Natural killer cell treated with Interleukin-12 subunit alpha and Interleukin-12 subunit beta and Interleukin-15 and Interleukin-18, amount 100 ng/mL, for 72 hours (primary cell): ENCODE measurements at regions not wholly inside any gene's neighbourhood (a gene's known extent, or its start where the extent isn't known, plus 50 kb on each side); places are given as distances from the start of the nearest gene placed in this dataset.

ENCODE experiments used
- ATAC-seq, 2 donors: fragments of 150-1000 bp; cut with Tn5 transposase in 1 of 2; sonication (Bioruptor Pico), chemical (Tn5 transposase) in 1 of 2; 2 replicates each; pipeline ENCODE4 v1.10.0; 2021
- DNase-seq: peaks from one replicate; pipeline ENCODE4 v3.0.0; 2022; ENCODE audit warnings: low spot score
- H3K27ac Mint-ChIP-seq, 2 donors: 1 replicate in 1 of 2; 2 replicates in 1 of 2; pipeline ENCODE4 v1.8.0; 2022; ENCODE audit warnings: mixed read lengths in 2 of 2, mild to moderate bottlenecking in 1 of 2, moderate library complexity in 1 of 2
- H3K27me3 Mint-ChIP-seq, 2 donors: 1 replicate in 1 of 2; 2 replicates in 1 of 2; pipeline ENCODE4 v1.8.0; 2022; ENCODE audit warnings: mixed read lengths in 2 of 2
- H3K36me3 Mint-ChIP-seq: one replicate; pipeline ENCODE4 v1.8.0; 2022; ENCODE audit warnings: mixed read lengths
- H3K4me1 Mint-ChIP-seq, 2 donors: 1 replicate in 1 of 2; 2 replicates in 1 of 2; pipeline ENCODE4 v1.8.0; 2022; ENCODE audit warnings: low read depth in 2 of 2, mixed read lengths in 2 of 2, mild to moderate bottlenecking in 1 of 2
- H3K4me3 Mint-ChIP-seq: one replicate; pipeline ENCODE4 v1.8.0; 2022; ENCODE audit warnings: mixed read lengths
- H3K9me3 Mint-ChIP-seq: 2 replicates; pipeline ENCODE4 v1.8.0; 2022; ENCODE audit warnings: mixed read lengths

- Mint-ChIP-seq H3K27ac (no peak overlapping the region), H3K36me3 (no peaks in the 10 kb centered on the region), H3K4me3 (no peak overlapping the region), H3K27me3 (no peaks in the 10 kb centered on the region), H3K4me1 (no peaks in the 10 kb centered on the region), H3K9me3 (peaks cover 2% of the 10 kb centered on the region)
- DNase-seq (no peak), ATAC-seq (no peak)
Observed at GRCh38 chr16:49011901-49012300, 269.7 kb downstream of the CBLN1 start.

DNA sequence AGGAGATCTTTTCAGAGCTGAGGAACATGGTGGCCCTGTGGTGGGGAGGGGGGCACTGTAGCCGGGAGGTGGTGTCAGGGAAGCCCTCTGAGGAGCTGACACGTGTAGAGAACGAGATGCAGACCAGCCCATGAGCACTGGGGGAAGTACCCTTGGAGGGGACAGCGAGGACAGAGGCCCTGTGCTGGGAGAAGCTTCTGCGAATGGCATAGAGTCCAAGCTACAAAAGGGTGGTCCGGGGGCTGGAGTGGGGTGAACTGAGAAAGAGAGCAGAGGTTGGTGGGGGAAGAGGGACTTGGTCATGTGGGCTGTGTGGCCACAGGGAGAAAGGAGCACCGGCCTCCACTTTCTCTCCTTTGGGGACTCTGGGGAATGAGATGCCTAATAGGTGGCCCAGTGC, 270.8 kb downstream of the CBLN1 start:
- peaks cover 2% of the 10 kb centered on the region for H3K9me3 Mint-ChIP-seq
- DNase-seq = no peak
- H3K27ac Mint-ChIP-seq = no peak overlapping the region
- no peak for ATAC-seq
- no peaks in the 10 kb centered on the region for H3K4me1 Mint-ChIP-seq
- no peaks in the 10 kb centered on the region for H3K36me3 Mint-ChIP-seq
- no peak overlapping the region for H3K4me3 Mint-ChIP-seq
- H3K27me3 Mint-ChIP-seq = no peaks in the 10 kb centered on the region

- peaks cover 2% of the 10 kb centered on the region for H3K9me3 Mint-ChIP-seq
- no peaks in the 10 kb centered on the region for H3K4me1 Mint-ChIP-seq
- ATAC-seq (no peak), DNase-seq (no peak)
- no peak overlapping the region for H3K4me3 Mint-ChIP-seq
- H3K27me3 Mint-ChIP-seq = no peaks in the 10 kb centered on the region
- H3K27ac Mint-ChIP-seq = no peak overlapping the region
- H3K36me3 Mint-ChIP-seq = no peaks in the 10 kb centered on the region
Observed at GRCh38 chr16:49010396-49010795, 271.2 kb downstream of the CBLN1 start.

- H3K36me3 Mint-ChIP-seq = no peaks in the 10 kb centered on the region
Observed at GRCh38 chr16:49009204-49009603, 272.4 kb downstream of the CBLN1 start.

DNA sequence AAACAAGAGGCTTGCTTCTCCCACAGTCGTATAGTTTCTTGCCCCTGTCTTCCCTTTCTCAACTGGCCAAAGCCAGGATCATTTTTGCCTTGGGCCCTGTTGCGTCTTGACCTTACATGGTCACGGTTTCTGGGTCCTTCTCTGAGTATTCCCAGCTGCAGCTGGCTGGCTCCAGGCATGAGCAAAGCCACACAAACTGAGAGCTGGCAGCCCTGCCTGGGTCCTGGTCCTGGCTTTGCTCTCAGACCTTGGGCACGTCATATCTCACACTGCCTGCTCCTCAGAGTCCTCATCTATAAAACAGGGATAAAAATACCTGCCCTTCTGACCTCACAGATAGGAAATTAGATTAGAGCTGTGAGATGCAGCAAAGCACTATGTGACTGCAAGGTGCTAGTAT, 277.6 kb downstream of the CBLN1 start:
- Mint-ChIP-seq H3K27ac (no peak overlapping the region), H3K36me3 (no peaks in the 10 kb centered on the region), H3K4me1 (no peaks in the 10 kb centered on the region), H3K9me3 (no peaks in the 10 kb centered on the region), H3K4me3 (no peak overlapping the region), H3K27me3 (no peaks in the 10 kb centered on the region)
- no peak for ATAC-seq
- no peak for DNase-seq

More at GRCh38 chr16:49009204-49009603, 272.4 kb downstream of the CBLN1 start:
- Mint-ChIP-seq H3K9me3 (peaks cover 2% of the 10 kb centered on the region), H3K4me3 (no peak overlapping the region), H3K4me1 (no peaks in the 10 kb centered on the region), H3K27me3 (no peaks in the 10 kb centered on the region), H3K27ac (no peak overlapping the region)
- ATAC-seq (no peak), DNase-seq (no peak)

DNA sequence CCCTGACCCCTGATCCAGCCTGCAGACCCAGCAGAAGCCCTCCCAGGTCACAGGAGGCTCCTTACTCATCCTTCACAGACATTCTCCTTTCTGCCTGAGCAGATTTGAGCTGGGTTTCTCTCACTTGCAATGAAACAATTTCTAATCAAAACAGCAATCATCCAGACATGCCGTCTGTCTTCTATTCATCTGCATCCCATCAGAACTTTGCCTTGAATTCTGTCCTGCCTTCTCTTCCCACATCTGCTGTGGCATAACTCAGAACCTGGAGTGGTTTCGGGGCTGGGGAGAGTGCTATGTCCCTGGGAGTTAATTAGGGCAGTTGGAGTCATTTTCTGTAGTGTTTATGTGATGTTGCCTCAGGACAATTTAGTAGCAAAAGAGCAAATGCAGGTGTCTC, 278.6 kb downstream of the CBLN1 start:
- no peak for DNase-seq
- ATAC-seq = no peak
- no peak overlapping the region for H3K4me3 Mint-ChIP-seq
- H3K27ac Mint-ChIP-seq = no peak overlapping the region
- no peaks in the 10 kb centered on the region for H3K36me3 Mint-ChIP-seq
- H3K9me3 Mint-ChIP-seq = no peaks in the 10 kb centered on the region
- H3K27me3 Mint-ChIP-seq = no peaks in the 10 kb centered on the region
- no peaks in the 10 kb centered on the region for H3K4me1 Mint-ChIP-seq

DNA sequence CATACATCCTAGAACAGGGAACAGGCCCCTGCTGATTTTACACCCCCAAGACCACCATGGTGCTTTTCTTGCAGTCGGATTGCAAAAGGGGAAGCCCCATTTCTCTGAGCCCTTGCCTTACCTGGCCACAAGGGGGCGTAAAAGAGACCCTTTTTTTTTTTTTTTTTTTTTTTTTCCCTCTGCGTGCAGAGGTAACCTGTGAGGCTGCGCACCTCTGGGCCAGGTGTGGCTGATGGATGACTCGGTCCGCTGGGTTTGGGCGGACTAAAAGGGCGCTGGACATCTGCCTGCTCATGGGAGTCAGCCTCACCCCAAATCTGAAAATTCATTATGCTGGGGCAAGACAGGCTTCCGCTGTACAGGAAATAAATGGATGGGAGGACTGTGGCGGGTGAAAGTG, 281.0 kb downstream of the CBLN1 start:
- ATAC-seq = no peak
- H3K27me3 Mint-ChIP-seq = no peaks in the 10 kb centered on the region
- DNase-seq = no peak
- H3K9me3 Mint-ChIP-seq = no peaks in the 10 kb centered on the region
- no peaks in the 10 kb centered on the region for H3K36me3 Mint-ChIP-seq
- H3K4me1 Mint-ChIP-seq = no peaks in the 10 kb centered on the region
- H3K27ac Mint-ChIP-seq = no peak overlapping the region
- no peak overlapping the region for H3K4me3 Mint-ChIP-seq

GRCh38 chr16:48999508-48999907, 282.1 kb downstream of the CBLN1 start:
- no peaks in the 10 kb centered on the region for H3K4me1 Mint-ChIP-seq

DNA sequence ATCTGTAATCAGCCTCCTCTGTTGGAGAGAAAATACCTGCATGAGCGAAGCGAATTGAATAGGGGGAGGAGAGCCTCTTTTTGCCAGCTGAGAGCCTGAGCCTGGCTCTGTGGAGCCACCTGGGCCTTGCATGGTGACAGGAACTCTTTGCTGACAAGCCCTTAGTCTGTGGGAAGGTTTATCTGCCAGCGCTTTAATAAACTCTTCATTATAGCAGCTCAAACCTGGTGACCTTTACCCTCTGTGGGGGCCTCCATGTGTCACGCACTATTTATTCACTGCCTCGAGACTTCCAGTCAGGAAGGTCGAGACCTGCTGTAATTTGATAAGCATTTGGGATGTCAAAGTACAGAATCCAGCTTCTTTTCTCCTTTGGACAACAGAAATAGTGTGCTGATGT, 282.6 kb downstream of the CBLN1 start:
- ATAC-seq (no peak), DNase-seq (no peak)
- Mint-ChIP-seq H3K27ac (no peak overlapping the region), H3K27me3 (no peaks in the 10 kb centered on the region), H3K36me3 (no peaks in the 10 kb centered on the region), H3K4me3 (no peak overlapping the region), H3K9me3 (no peaks in the 10 kb centered on the region), H3K4me1 (no peaks in the 10 kb centered on the region)

More at GRCh38 chr16:48999508-48999907, 282.1 kb downstream of the CBLN1 start:
- ATAC-seq (no peak), DNase-seq (no peak)
- Mint-ChIP-seq H3K36me3 (no peaks in the 10 kb centered on the region), H3K27me3 (no peaks in the 10 kb centered on the region), H3K4me3 (no peak overlapping the region), H3K27ac (no peak overlapping the region), H3K9me3 (no peaks in the 10 kb centered on the region)

- Mint-ChIP-seq H3K4me3 (no peak overlapping the region), H3K9me3 (no peaks in the 10 kb centered on the region), H3K27ac (no peak overlapping the region), H3K27me3 (no peaks in the 10 kb centered on the region), H3K4me1 (no peaks in the 10 kb centered on the region), H3K36me3 (no peaks in the 10 kb centered on the region)
- DNase-seq = no peak
- ATAC-seq = no peak
Observed at GRCh38 chr16:48997946-48998345, 283.7 kb downstream of the CBLN1 start.

GRCh38 chr16:48997081-48997615, 284.5 kb downstream of the CBLN1 start:
- ATAC-seq = no peak
- Mint-ChIP-seq H3K9me3 (no peaks in the 10 kb centered on the region), H3K27ac (no peak overlapping the region), H3K27me3 (no peaks in the 10 kb centered on the region), H3K4me1 (no peaks in the 10 kb centered on the region), H3K36me3 (no peaks in the 10 kb centered on the region), H3K4me3 (no peak overlapping the region)
- DNase-seq = no peak

DNA sequence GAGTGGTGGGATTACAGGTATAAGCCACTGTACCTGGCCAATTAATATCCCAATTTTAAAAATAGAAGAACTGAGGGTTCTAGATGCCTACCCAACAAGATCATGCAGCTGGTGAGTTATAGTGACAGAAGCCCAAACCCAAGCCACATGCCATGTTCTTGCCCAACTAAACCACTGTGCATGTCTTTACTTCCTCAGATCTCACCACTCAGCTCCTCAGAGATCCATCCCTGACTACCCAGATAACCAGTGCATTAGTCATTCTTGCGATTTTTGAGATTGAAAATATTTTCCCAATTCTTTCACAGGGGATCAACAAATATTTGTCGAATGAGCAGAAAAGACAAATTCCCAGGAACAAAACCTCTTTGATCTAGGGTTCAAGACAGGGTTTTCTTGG, 303.1 kb downstream of the CBLN1 start:
- H3K4me3 Mint-ChIP-seq = no peak overlapping the region

DNA sequence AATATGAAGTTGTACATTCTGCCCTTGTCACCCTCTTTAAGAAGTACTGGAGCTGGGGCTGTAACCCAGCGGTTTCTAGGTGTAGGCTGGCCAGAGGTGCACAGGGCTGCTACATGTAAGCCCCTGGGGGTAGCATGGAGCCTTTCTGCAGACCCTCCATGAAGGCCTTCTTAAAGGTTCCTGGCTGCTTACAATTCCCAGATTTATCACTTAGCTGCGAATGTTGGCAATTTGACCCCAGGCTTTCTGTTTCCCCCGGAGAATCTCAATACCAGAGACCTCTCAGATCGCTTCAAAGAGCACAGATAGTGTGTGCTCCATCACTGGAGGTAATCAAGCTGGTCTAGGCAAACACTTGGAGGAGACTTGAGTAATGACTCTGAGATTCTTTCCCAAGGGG, 309.4 kb downstream of the CBLN1 start:
- DNase-seq (no peak), ATAC-seq (no peak)
- Mint-ChIP-seq H3K27ac (no peak overlapping the region), H3K9me3 (no peaks in the 10 kb centered on the region), H3K27me3 (no peaks in the 10 kb centered on the region), H3K4me3 (no peak overlapping the region), H3K36me3 (no peaks in the 10 kb centered on the region), H3K4me1 (no peaks in the 10 kb centered on the region)

More for the DNA sequence above, 303.1 kb downstream of the CBLN1 start:
- H3K36me3 Mint-ChIP-seq = no peaks in the 10 kb centered on the region
- H3K27ac Mint-ChIP-seq = no peak overlapping the region
- ATAC-seq (no peak), DNase-seq (no peak)
- H3K27me3 Mint-ChIP-seq = no peaks in the 10 kb centered on the region
- peaks cover 4% of the 10 kb centered on the region for H3K9me3 Mint-ChIP-seq
- no peaks in the 10 kb centered on the region for H3K4me1 Mint-ChIP-seq

- Mint-ChIP-seq H3K27ac (no peak overlapping the region), H3K27me3 (no peaks in the 10 kb centered on the region), H3K9me3 (no peaks in the 10 kb centered on the region), H3K4me3 (no peak overlapping the region), H3K4me1 (no peaks in the 10 kb centered on the region), H3K36me3 (no peaks in the 10 kb centered on the region)
- ATAC-seq (no peak), DNase-seq (no peak)
Observed at GRCh38 chr16:48971571-48972077, 310.0 kb downstream of the CBLN1 start.

GRCh38 chr16:48970216-48970615, 311.4 kb downstream of the CBLN1 start:
- H3K9me3 Mint-ChIP-seq = no peaks in the 10 kb centered on the region
- no peaks in the 10 kb centered on the region for H3K36me3 Mint-ChIP-seq
- no peaks in the 10 kb centered on the region for H3K4me1 Mint-ChIP-seq
- H3K27ac Mint-ChIP-seq = no peak overlapping the region
- no peak for DNase-seq
- no peak for ATAC-seq
- no peak overlapping the region for H3K4me3 Mint-ChIP-seq
- H3K27me3 Mint-ChIP-seq = no peaks in the 10 kb centered on the region
